GM23338 (cell line): ENCODE measurements at regions not wholly inside any gene's neighbourhood (a gene's known extent, or its start where the extent isn't known, plus 50 kb on each side); places are given as distances from the start of the nearest gene placed in this dataset.

ENCODE experiments used
- ATAC-seq: fragments of 200-7000 bp; cut with Tn5 transposase; 3 replicates; pipeline ENCODE4 v1.9.1; 2020
- DNase-seq: peaks from one replicate; pipeline ENCODE4 v3.0.0-alpha.2; 2015; ENCODE audit warnings: low spot score
- H2AFZ ChIP-seq: fragments of 200-600 bp; sonication (generic); 2 replicates; pipeline ENCODE4 v1.8.0; 2016; ENCODE audit warnings: antibody characterized with exemption, mild to moderate bottlenecking, moderate library complexity
- H3F3A ChIP-seq: fragments of 200-600 bp; sonication (generic); replicated peaks from 2 replicates; pipeline ENCODE4 v1.8.0; 2017; ENCODE audit warnings: antibody characterized with exemption, mixed run types, low read depth
- H3K27ac ChIP-seq: fragments of 200-600 bp; sonication (generic); 2 replicates; pipeline ENCODE4 v1.6.1; 2016; ENCODE audit warnings: low read depth
- H3K27me3 ChIP-seq: fragments of 200-600 bp; sonication (generic); 2 replicates; pipeline ENCODE4 v1.8.0; 2016; ENCODE audit warnings: mild to moderate bottlenecking, mixed run types, moderate library complexity; ENCODE audit not compliant: insufficient read depth
- H3K36me3 ChIP-seq: fragments of 200-600 bp; sonication (generic); 2 replicates; pipeline ENCODE4 v1.8.0; 2016; ENCODE audit warnings: mild to moderate bottlenecking; ENCODE audit not compliant: insufficient read depth
- H3K4me1 ChIP-seq: fragments of 200-600 bp; sonication (generic); 2 replicates; pipeline ENCODE4 v1.8.0; 2016; ENCODE audit warnings: mild to moderate bottlenecking, moderate library complexity; ENCODE audit not compliant: insufficient read depth
- H3K4me2 ChIP-seq: fragments of 200-600 bp; sonication (generic); 2 replicates; pipeline ENCODE4 v1.7.1; 2017; ENCODE audit warnings: mixed run types
- H3K4me3 ChIP-seq: fragments of 200-600 bp; sonication (generic); 2 replicates; pipeline ENCODE4 v1.6.1; 2016; ENCODE audit warnings: mixed run types
- H3K79me2 ChIP-seq: fragments of 200-600 bp; sonication (generic); replicated peaks from 2 replicates; pipeline ENCODE4 v1.8.0; 2017; ENCODE audit warnings: mild to moderate bottlenecking; ENCODE audit not compliant: insufficient read depth
- H3K9me2 ChIP-seq: fragments of 200-600 bp; sonication (generic); 2 replicates; pipeline ENCODE4 v1.8.0; 2017; ENCODE audit not compliant: insufficient read depth
- H4K20me1 ChIP-seq: fragments of 200-600 bp; sonication (generic); replicated peaks from 2 replicates; pipeline ENCODE4 v1.8.0; 2017; ENCODE audit warnings: mild to moderate bottlenecking; ENCODE audit not compliant: insufficient read depth
- H3K27ac Mint-ChIP-seq: 2 replicates; pipeline ENCODE4 v1.8.0; 2020; ENCODE audit warnings: inconsistent platforms, mild to moderate bottlenecking, moderate library complexity, mixed read lengths
- H3K27me3 Mint-ChIP-seq: 3 replicates; pipeline ENCODE4 v1.8.0; 2022; ENCODE audit warnings: low read depth, mild to moderate bottlenecking, moderate library complexity, mixed read lengths, inconsistent platforms; ENCODE audit not compliant: insufficient read depth, poor library complexity
- H3K36me3 Mint-ChIP-seq: 3 replicates; pipeline ENCODE4 v1.8.0; 2021; ENCODE audit warnings: low read depth, mild to moderate bottlenecking, inconsistent platforms, moderate library complexity, mixed read lengths
- H3K4me1 Mint-ChIP-seq: 3 replicates; pipeline ENCODE4 v1.8.0; 2020; ENCODE audit warnings: mild to moderate bottlenecking, inconsistent platforms, mixed read lengths
- H3K4me3 Mint-ChIP-seq: 3 replicates; pipeline ENCODE4 v1.8.0; 2021; ENCODE audit warnings: moderate library complexity, mild to moderate bottlenecking, inconsistent platforms, mixed read lengths
- H3K9me3 Mint-ChIP-seq: 3 replicates; pipeline ENCODE4 v1.8.0; 2020; ENCODE audit warnings: moderate library complexity, mild to moderate bottlenecking, inconsistent platforms, mixed read lengths
- CREB1 ChIP-seq: fragments of 250-450 bp; sonication (Bioruptor Pico); IDR thresholded peaks from 2 replicates; pipeline ENCODE4 v1.5.0; 2020; ENCODE audit warnings: low read depth, mild to moderate bottlenecking, moderate library complexity
- EZH2 ChIP-seq: fragments of 200-600 bp; sonication (generic); IDR thresholded peaks from one replicate; pipeline ENCODE4 v1.8.0; 2017; ENCODE audit warnings: antibody characterized with exemption, mild to moderate bottlenecking, low read depth; ENCODE audit not compliant: unreplicated experiment
- JUNB ChIP-seq: IDR thresholded peaks from one replicate; pipeline ENCODE4 v1.6.1; 2016; ENCODE audit warnings: antibody characterized with exemption; ENCODE audit not compliant: unreplicated experiment
- NANOG ChIP-seq: IDR thresholded peaks from 2 replicates; pipeline ENCODE4 v1.6.1; 2016; ENCODE audit warnings: antibody characterized with exemption, borderline replicate concordance
- POLR2AphosphoS5 ChIP-seq: IDR thresholded peaks from 2 replicates; pipeline ENCODE4 v1.6.1; 2016; ENCODE audit warnings: antibody characterized with exemption, low read depth
- STAT1 ChIP-seq: IDR thresholded peaks from one replicate; pipeline ENCODE4 v1.6.1; 2016; ENCODE audit warnings: antibody characterized with exemption; ENCODE audit not compliant: unreplicated experiment
- ZNF114 ChIP-seq: fragments of 250-450 bp; sonication (Bioruptor Pico); IDR thresholded peaks from 2 replicates; pipeline ENCODE4 v1.5.0; 2020; ENCODE audit warnings: mild to moderate bottlenecking, moderate library complexity
- TF ChIP-seq, protein P1 (sequence below), 2 experiments: fragments of 200-600 bp in 1 of 2; sonication (generic) in 1 of 2; conservative IDR thresholded peaks; 2 replicates each; pipeline versions ENCODE4 v1.5.1 to v1.6.1; 2016 to 2017; ENCODE audit warnings: antibody characterized with exemption in 2 of 2, low read depth in 2 of 2, mild to moderate bottlenecking in 2 of 2, moderate library complexity in 1 of 2
- TF ChIP-seq, protein P2 (sequence below): IDR thresholded peaks from one replicate; pipeline ENCODE4 v1.6.1; 2018; ENCODE audit warnings: antibody characterized with exemption; ENCODE audit not compliant: unreplicated experiment
- TF ChIP-seq, protein P3 (sequence below): fragments of 250-450 bp; sonication (Bioruptor Pico); IDR thresholded peaks from 2 replicates; pipeline ENCODE4 v1.5.0; 2020; ENCODE audit warnings: mild to moderate bottlenecking, moderate library complexity

DNA sequence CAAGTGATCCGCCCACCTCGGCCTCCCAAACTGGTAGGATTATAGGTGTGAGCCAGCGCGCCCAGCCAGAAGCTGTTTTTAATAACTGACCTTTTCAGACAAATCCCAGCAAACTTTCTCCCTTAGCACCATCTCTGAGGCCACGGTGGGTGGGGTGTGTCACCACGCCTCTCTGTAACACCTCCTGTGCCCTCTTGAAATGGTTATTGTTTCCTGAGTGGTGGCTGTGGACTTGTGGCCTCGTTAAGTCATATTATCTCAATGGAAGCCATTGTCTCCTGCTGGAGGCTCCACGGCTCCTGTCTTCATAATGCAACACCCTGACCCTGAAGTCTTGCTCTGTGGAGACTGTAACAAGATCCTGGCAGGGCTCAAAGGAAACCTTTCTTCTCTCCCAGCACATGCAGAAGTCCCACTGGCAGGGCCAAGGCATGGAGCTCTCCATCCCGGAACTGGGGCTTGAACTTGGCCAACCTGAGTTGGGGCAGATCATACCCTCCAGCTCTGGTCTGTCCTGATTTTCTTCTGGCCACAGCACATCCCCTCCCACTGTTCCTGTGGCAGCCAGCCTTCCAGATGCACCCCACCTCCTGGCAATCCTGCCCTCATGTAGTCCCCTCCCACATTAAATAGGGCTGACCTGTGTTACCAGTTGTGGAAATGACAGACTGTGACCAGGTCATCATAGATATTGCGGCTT is 81.1 kb downstream of the SNX5 start:
- peaks cover 12% of the 10 kb centered on the region for H3K27me3 Mint-ChIP-seq
- peaks cover 17% of the 10 kb centered on the region for H3K4me1 Mint-ChIP-seq
- 0 out of 2 replicates have a peak, but pooled peaks cover 5% of the 10 kb centered on the region for H3K36me3 ChIP-seq
- H3K27me3 ChIP-seq = no peaks in the 10 kb centered on the region
- no peaks in the 10 kb centered on the region for H3K9me2 ChIP-seq
- TF ChIP-seq NANOG (no peak), EZH2 (no peak)
- H4K20me1 ChIP-seq = no peaks in the 10 kb centered on the region
- no peak overlapping the region for H3K27ac Mint-ChIP-seq
- H2AFZ ChIP-seq = no peak overlapping the region
- peaks cover 26% of the 10 kb centered on the region for H3K36me3 Mint-ChIP-seq
- no peaks in the 10 kb centered on the region for H3F3A ChIP-seq
- peaks cover 33% of the 10 kb centered on the region for H3K9me3 Mint-ChIP-seq
- peaks cover 9% of the 10 kb centered on the region for H3K4me1 ChIP-seq
- H3K4me3 ChIP-seq = no peak overlapping the region
- no peak overlapping the region for H3K4me3 Mint-ChIP-seq
- DNase-seq (no peak), ATAC-seq (no peak)
- H3K79me2 ChIP-seq = no peaks in the 10 kb centered on the region
- no peak overlapping the region for H3K27ac ChIP-seq
- H3K4me2 ChIP-seq = no peak overlapping the region

DNA sequence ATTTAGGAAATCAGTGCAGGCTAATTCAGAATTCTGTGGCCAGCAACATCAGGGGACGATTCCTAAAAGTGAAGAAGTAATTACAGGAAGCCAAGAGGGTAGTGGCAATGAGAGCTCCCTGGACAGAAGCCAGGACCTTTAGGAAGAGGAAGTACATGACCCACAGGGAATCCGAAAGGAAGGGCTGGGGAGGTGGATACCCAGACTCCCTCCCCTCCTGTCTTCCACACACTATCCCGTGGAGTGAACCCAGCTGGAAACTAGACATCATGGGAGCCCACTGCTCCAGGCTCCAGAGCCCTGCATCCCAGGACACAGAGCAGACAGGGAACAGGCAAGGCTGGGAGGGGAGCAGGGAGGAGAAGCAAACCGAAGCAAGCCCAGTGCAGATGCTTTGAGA is 83.0 kb downstream of the SNX5 start:
- Mint-ChIP-seq H3K27me3 (peaks cover 12% of the 10 kb centered on the region), H3K4me1 (peaks cover 22% of the 10 kb centered on the region), H3K4me3 (no peak overlapping the region), H3K9me3 (peaks cover 24% of the 10 kb centered on the region), H3K27ac (no peak overlapping the region), H3K36me3 (peaks cover 23% of the 10 kb centered on the region)
- Histone ChIP-seq H3K4me3 (no peak overlapping the region), H4K20me1 (no peaks in the 10 kb centered on the region), H3K4me2 (no peak overlapping the region), H3K79me2 (no peaks in the 10 kb centered on the region), H3K27ac (no peak overlapping the region), H2AFZ (no peak overlapping the region), H3K36me3 (0 out of 2 replicates have a peak, but pooled peaks cover 5% of the 10 kb centered on the region), H3F3A (no peaks in the 10 kb centered on the region), H3K4me1 (peaks cover 9% of the 10 kb centered on the region), H3K27me3 (no peaks in the 10 kb centered on the region), H3K9me2 (no peaks in the 10 kb centered on the region)
- ATAC-seq (no peak), DNase-seq (no peak)
- TF ChIP-seq, protein P1, sequence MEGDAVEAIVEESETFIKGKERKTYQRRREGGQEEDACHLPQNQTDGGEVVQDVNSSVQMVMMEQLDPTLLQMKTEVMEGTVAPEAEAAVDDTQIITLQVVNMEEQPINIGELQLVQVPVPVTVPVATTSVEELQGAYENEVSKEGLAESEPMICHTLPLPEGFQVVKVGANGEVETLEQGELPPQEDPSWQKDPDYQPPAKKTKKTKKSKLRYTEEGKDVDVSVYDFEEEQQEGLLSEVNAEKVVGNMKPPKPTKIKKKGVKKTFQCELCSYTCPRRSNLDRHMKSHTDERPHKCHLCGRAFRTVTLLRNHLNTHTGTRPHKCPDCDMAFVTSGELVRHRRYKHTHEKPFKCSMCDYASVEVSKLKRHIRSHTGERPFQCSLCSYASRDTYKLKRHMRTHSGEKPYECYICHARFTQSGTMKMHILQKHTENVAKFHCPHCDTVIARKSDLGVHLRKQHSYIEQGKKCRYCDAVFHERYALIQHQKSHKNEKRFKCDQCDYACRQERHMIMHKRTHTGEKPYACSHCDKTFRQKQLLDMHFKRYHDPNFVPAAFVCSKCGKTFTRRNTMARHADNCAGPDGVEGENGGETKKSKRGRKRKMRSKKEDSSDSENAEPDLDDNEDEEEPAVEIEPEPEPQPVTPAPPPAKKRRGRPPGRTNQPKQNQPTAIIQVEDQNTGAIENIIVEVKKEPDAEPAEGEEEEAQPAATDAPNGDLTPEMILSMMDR (conservative IDR thresholded peaks at IDR 0.05; ENCODE audit: low read depth in 2 of 2) = no peak
- TF ChIP-seq STAT1 = no peak
- no peak for TF ChIP-seq CREB1 (CRISPR knock-in tag)
- TF ChIP-seq ZNF114 (CRISPR knock-in tag) = no peak
- TF ChIP-seq, protein P2, sequence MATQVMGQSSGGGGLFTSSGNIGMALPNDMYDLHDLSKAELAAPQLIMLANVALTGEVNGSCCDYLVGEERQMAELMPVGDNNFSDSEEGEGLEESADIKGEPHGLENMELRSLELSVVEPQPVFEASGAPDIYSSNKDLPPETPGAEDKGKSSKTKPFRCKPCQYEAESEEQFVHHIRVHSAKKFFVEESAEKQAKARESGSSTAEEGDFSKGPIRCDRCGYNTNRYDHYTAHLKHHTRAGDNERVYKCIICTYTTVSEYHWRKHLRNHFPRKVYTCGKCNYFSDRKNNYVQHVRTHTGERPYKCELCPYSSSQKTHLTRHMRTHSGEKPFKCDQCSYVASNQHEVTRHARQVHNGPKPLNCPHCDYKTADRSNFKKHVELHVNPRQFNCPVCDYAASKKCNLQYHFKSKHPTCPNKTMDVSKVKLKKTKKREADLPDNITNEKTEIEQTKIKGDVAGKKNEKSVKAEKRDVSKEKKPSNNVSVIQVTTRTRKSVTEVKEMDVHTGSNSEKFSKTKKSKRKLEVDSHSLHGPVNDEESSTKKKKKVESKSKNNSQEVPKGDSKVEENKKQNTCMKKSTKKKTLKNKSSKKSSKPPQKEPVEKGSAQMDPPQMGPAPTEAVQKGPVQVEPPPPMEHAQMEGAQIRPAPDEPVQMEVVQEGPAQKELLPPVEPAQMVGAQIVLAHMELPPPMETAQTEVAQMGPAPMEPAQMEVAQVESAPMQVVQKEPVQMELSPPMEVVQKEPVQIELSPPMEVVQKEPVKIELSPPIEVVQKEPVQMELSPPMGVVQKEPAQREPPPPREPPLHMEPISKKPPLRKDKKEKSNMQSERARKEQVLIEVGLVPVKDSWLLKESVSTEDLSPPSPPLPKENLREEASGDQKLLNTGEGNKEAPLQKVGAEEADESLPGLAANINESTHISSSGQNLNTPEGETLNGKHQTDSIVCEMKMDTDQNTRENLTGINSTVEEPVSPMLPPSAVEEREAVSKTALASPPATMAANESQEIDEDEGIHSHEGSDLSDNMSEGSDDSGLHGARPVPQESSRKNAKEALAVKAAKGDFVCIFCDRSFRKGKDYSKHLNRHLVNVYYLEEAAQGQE = no peak
- TF ChIP-seq JUNB = no peak
- TF ChIP-seq EZH2 = no peak
- TF ChIP-seq POLR2AphosphoS5 = no peak
- TF ChIP-seq, protein P3, sequence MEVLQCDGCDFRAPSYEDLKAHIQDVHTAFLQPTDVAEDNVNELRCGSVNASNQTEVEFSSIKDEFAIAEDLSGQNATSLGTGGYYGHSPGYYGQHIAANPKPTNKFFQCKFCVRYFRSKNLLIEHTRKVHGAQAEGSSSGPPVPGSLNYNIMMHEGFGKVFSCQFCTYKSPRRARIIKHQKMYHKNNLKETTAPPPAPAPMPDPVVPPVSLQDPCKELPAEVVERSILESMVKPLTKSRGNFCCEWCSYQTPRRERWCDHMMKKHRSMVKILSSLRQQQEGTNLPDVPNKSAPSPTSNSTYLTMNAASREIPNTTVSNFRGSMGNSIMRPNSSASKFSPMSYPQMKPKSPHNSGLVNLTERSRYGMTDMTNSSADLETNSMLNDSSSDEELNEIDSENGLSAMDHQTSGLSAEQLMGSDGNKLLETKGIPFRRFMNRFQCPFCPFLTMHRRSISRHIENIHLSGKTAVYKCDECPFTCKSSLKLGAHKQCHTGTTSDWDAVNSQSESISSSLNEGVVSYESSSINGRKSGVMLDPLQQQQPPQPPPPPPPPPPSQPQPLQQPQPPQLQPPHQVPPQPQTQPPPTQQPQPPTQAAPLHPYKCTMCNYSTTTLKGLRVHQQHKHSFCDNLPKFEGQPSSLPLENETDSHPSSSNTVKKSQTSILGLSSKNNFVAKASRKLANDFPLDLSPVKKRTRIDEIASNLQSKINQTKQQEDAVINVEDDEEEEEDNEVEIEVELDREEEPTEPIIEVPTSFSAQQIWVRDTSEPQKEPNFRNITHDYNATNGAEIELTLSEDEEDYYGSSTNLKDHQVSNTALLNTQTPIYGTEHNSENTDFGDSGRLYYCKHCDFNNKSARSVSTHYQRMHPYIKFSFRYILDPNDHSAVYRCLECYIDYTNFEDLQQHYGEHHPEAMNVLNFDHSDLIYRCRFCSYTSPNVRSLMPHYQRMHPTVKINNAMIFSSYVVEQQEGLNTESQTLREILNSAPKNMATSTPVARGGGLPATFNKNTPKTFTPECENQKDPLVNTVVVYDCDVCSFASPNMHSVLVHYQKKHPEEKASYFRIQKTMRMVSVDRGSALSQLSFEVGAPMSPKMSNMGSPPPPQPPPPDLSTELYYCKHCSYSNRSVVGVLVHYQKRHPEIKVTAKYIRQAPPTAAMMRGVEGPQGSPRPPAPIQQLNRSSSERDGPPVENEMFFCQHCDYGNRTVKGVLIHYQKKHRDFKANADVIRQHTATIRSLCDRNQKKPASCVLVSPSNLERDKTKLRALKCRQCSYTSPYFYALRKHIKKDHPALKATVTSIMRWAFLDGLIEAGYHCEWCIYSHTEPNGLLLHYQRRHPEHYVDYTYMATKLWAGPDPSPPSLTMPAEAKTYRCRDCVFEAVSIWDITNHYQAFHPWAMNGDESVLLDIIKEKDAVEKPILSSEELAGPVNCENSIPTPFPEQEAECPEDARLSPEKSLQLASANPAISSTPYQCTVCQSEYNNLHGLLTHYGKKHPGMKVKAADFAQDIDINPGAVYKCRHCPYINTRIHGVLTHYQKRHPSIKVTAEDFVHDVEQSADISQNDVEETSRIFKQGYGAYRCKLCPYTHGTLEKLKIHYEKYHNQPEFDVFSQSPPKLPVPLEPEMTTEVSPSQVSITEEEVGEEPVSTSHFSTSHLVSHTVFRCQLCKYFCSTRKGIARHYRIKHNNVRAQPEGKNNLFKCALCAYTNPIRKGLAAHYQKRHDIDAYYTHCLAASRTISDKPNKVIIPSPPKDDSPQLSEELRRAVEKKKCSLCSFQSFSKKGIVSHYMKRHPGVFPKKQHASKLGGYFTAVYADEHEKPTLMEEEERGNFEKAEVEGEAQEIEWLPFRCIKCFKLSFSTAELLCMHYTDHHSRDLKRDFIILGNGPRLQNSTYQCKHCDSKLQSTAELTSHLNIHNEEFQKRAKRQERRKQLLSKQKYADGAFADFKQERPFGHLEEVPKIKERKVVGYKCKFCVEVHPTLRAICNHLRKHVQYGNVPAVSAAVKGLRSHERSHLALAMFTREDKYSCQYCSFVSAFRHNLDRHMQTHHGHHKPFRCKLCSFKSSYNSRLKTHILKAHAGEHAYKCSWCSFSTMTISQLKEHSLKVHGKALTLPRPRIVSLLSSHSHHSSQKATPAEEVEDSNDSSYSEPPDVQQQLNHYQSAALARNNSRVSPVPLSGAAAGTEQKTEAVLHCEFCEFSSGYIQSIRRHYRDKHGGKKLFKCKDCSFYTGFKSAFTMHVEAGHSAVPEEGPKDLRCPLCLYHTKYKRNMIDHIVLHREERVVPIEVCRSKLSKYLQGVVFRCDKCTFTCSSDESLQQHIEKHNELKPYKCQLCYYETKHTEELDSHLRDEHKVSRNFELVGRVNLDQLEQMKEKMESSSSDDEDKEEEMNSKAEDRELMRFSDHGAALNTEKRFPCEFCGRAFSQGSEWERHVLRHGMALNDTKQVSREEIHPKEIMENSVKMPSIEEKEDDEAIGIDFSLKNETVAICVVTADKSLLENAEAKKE (CRISPR knock-in tag) = no peak
